ENCODE measurements at regions not wholly inside any gene's neighbourhood (a gene's known extent, or its start where the extent isn't known, plus 50 kb on each side); places are given as distances from the start of the nearest gene placed in this dataset.

DNA sequence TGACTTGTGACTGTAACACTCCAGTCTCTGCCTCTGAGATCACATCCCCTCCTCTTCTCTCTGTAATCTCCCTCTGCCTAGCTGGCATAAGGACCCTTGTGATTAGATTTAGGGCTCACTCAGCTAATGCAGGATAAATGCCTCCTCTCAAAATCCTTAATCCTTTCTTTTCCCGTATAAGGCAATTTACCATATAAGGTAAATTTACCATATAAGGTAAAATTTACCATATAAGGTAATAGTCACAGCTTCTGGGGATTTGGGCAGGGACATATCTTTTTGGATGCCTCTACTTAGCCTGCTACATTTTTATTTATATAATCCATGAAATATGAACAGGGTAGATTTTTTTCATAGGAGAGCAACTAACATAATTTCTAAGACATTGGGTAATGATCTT, 318.0 kb upstream of the PUM3 start:
- DNase-seq (ENCODE audit: low spot score), result no peak

GRCh38 chr9:3157011-3157410, 313.1 kb upstream of the PUM3 start:
- no peak for DNase-seq (ENCODE audit: low spot score)

DNA sequence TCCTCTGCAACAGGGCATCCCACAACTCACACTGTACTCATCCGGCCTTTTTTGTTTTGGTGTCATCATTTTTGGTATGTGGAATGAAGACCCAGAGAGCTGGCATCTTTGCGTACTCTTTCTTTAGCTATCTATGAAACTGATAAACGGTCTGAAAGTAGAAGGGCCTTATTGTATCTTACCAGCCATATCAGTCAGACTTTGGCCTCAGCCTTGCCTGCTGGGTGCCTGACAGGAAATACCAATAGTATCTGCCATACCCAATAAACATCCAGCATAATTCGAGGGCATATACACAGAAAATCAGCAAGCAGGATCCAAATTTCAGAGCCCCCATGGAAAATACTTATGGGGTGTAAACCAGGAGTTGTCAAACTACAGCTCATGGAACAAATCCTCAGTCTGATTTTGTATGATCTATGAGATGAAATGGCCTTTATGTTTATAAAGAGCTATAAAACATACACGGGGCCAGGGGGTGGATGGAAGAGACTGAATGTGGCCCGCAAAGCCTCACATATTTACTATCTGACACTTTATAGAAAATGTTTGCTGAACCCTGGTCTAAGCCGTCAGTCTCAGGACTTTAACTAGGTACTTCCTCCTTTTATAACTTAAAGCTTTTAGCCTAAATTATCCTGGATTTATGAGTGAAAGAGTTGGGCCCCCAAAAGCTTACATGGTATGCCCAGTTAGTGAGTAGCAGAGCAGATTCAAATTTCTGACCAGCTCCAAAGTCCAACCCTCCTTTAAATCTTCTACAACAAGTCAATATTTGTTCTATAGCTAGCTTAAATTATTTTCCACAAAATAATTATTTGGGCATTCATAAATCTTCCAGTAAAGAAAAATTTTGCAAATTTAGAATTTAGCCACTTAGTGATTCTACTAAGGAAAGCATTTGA, 308.0 kb upstream of the PUM3 start:
- no peak for DNase-seq (ENCODE audit: low spot score)

DNA sequence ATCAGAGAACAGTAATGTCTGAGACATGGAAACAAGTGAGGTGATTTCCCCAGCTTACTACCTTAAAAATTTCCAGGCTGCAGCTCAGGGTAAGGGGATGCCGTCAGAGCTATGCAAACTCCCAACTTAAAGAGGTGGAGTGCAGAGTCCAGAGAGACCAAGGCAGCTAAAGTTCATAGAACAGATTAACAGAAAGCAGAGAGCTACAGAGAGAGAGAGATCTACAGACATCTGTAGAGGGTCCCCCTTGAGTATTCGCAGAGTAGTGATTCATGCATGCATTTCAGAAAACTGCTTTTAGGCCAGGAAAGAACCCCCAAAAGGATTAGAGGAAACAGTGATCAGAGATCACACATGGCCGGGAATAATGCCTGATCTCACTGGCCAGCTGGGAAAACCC, 306.2 kb upstream of the PUM3 start:
- no peak for DNase-seq (ENCODE audit: low spot score)

GRCh38 chr9:3138231-3139229, 294.6 kb upstream of the PUM3 start:
- no peak for DNase-seq (ENCODE audit: low spot score)

DNA sequence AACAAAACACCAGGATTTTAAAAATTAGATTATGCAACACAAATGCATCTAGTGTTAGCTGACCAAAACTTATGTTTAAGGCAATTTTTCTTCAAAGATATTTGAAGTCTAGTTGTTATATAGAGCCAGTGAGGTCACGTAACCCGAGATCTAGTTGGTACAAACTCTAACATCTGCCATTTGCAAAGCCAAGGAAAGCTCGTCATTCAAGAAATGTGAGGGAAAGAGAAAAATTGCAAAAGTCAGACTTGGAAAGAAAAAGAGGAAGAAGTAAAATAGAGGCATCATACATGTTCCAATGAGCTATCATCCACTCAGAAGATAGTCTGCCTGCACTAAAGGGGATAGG, 293.4 kb upstream of the PUM3 start:
- no peak for DNase-seq (ENCODE audit: low spot score)

- DNase-seq (ENCODE audit: low spot score), result no peak
These were observed 292.9 kb upstream of the PUM3 start for GRCh38 chr9:3136686-3137346.

GRCh38 chr9:3136230-3136629, 292.3 kb upstream of the PUM3 start:
- no peak for DNase-seq (ENCODE audit: low spot score)

GRCh38 chr9:3127564-3127963, 283.7 kb upstream of the PUM3 start:
- DNase-seq (ENCODE audit: low spot score), result no peak

- DNase-seq (ENCODE audit: low spot score), result no peak
These were observed 281.9 kb upstream of the PUM3 start for GRCh38 chr9:3125602-3126405.

DNA sequence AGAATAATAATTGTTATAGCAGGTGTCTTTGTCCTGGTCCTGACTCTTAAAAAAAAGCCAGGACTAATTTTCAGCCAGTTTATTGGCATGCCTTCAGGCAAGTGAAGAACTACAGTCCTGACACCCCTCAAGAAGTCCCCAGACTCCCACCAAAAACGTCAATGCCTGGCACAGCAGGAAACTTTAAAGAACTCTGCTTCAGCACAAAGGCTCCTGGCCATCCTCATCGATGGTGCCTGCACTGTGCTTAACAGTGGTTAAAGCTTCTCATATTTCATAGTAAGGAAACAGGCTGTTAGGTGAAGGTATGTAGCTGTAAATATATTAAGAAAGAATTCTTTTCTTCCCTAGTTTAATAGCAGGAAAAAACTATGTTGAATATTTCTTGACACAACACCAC, 280.1 kb upstream of the PUM3 start:
- DNase-seq (ENCODE audit: low spot score), result no peak

DNA sequence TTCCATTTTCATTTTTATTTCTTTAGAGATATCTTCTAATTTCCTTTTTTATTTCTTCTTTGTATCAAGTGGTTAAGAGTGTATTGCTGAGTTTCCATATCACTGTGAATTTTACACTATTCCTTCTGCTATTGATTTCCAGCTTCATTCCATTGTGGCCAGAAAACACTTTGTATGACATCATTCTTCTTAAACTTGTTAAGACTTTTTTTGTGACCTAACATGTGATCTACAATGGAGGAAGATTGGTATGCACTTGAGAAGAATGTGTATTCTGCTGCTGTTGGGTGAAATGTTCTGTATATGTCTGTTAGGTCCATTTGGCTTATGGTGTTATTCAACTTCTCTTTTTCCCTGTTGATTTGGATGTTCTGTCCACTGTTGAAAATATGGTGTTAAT, 274.2 kb upstream of the PUM3 start:
- no peak for DNase-seq (ENCODE audit: low spot score)

- peak; percentile 51 for DNase-seq (ENCODE audit: low spot score)
These were observed 255.8 kb upstream of the PUM3 start for GRCh38 chr9:3099646-3100045.

DNA sequence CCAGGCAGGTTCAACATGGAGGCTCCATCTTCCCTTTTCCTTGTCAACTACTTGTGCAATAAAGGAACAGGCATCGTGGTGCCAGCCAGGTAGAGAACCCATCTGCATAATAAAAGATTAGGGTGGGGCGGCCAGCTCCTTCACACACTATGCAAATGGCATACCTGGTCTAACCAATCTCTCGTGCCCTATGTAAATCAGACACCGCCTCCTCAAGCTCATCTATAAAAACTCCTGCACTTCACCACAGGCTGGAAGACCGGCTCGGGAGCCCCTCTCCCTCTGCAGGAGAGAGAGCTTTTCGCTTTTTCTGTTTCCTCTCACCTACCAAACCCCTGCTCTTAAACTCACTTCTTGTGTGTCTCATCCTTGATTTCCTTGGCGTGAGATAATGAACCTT, 244.3 kb upstream of the PUM3 start:
- DNase-seq (ENCODE audit: low spot score), result no peak

- DNase-seq (ENCODE audit: low spot score), result no peak
These were observed 243.8 kb upstream of the PUM3 start for GRCh38 chr9:3087697-3088096.

DNA sequence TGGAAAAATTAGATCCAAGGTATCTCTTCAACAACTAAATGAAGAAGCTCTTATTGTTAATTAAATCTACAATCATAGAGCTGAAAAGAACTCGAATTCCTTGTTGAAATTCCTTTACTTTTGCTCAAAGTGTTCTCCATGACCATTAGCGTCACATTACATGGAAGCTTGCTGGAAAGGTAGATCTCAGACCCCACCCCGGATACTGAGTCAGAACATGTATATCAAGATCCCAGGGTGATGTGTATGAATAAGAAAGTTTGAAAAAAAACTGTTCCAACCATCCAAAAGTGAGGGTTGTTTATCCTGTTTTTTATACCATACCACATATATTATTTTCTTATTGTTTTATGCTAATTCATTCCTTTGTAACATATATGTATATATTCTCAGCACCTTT, 237.1 kb upstream of the PUM3 start:
- DNase-seq (ENCODE audit: low spot score), result no peak

DNA sequence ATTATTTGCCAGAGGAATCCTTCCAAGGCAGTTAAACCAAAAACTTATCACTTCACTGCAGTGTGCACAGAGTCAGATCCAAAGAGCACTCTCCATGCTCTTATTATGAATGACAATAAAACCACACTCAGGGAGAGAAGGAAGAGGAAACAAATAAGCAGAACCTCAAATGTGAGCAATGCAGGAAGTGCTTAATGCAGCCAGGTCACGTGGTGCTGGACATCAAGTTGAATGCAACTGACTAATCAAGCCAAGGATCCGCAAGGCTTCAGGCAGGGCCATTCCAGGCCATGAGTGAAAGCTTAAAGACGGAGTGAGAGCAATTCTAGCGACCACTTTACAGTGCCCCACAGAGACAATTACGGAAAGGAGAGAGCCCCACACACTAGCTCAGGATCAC, 230.4 kb upstream of the PUM3 start:
- no peak for DNase-seq (ENCODE audit: low spot score)

- DNase-seq (ENCODE audit: low spot score), result no peak
These were observed 222.7 kb upstream of the PUM3 start for GRCh38 chr9:3066591-3066990.

GRCh38 chr9:3059781-3060468, 216.0 kb upstream of the PUM3 start:
- DNase-seq (ENCODE audit: low spot score), result no peak

DNA sequence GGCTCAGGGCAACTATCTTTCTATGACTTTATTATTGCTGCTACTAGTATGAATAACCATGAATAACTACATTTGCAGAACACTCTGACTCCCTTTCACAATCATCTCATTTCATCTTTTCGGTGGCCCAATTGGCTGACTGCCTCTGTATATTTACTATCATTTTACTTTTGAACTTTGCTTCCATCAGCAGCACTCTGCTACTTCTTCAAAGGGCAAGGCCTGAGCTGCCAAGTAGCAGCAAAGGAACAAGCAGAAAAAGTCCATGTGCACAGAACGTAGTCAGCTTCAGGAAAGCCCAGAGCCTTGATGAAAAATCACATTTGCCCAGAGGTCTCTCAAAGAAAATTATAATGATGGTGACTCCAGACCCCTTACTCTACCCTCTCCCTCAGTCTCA, 214.5 kb upstream of the PUM3 start:
- DNase-seq (ENCODE audit: low spot score), result no peak

DNA sequence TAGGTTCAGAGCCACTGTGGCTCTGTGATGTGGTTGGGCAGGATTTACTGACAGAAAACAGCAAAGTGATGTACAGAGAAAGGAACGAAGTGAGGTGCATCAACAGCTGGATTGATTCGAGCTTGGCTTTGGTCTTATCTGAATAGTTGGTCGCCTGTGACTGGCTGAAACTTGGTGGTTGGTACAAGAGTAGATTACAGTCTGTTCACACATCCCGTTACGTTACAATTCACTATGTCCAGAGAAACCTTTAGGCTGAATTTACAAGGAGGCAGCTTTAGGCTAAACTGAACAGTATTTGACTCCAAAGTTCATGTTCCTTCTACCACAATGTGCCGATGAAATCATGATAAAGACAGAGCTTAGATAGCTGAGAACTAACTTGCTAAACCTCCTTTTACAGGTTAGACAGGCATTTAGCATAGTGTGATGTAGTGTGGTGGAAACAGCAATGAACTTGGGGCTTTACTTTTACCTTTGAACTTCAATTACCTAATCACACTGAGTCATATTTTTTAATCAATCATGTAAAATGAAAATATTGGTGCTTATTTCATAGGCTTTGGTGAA, 210.2 kb upstream of the PUM3 start:
- DNase-seq (ENCODE audit: low spot score), result no peak

Data from Ammon's horn (tissue), 1 donor.